MM.1S (cell line): ENCODE measurements at regions not wholly inside any gene's neighbourhood (a gene's known extent, or its start where the extent isn't known, plus 50 kb on each side); places are given as distances from the start of the nearest gene placed in this dataset.

Source experiments
- DNase-seq: peaks from one replicate; pipeline ENCODE4 v3.0.0-alpha.2; 2015
- H2AFZ ChIP-seq: fragments of 300-600 bp; sonication (generic); 2 replicates; pipeline ENCODE4 v1.6.0; 2016; ENCODE audit warnings: antibody characterized with exemption, low read length
- H3F3A ChIP-seq: fragments of 300-600 bp; sonication (generic); 2 replicates; pipeline ENCODE4 v1.6.1; 2016; ENCODE audit warnings: mild to moderate bottlenecking, antibody characterized with exemption, low read length, moderate library complexity, mixed read lengths; ENCODE audit not compliant: insufficient read depth
- H3K27ac ChIP-seq: fragments of 300-600 bp; sonication (generic); 2 replicates; pipeline ENCODE4 v1.5.1; 2016; ENCODE audit warnings: mild to moderate bottlenecking, low read length
- H3K27me3 ChIP-seq: fragments of 300-600 bp; sonication (generic); replicated peaks from 2 replicates; pipeline ENCODE4 v1.6.0; 2016; ENCODE audit warnings: low read length; ENCODE audit not compliant: insufficient read depth
- H3K36me3 ChIP-seq: fragments of 300-600 bp; sonication (generic); replicated peaks from 2 replicates; pipeline ENCODE4 v1.6.1; 2016; ENCODE audit warnings: mild to moderate bottlenecking, low read length, mixed read lengths; ENCODE audit not compliant: insufficient read depth
- H3K4me1 ChIP-seq: fragments of 300-600 bp; sonication (generic); 2 replicates; pipeline ENCODE4 v1.6.1; 2016; ENCODE audit warnings: low read length, mixed read lengths
- H3K4me2 ChIP-seq: fragments of 300-600 bp; sonication (generic); 2 replicates; pipeline ENCODE4 v1.6.0; 2016; ENCODE audit warnings: low read depth, low read length
- H3K4me3 ChIP-seq: fragments of 300-600 bp; sonication (generic); 2 replicates; pipeline ENCODE4 v1.5.1; 2016; ENCODE audit warnings: low read length, mixed read lengths
- H3K79me2 ChIP-seq: fragments of 300-600 bp; sonication (generic); 2 replicates; pipeline ENCODE4 v1.6.1; 2016; ENCODE audit warnings: mixed run types, low read length, mixed read lengths
- H3K9ac ChIP-seq: fragments of 300-600 bp; sonication (generic); 2 replicates; pipeline ENCODE4 v1.6.1; 2016; ENCODE audit warnings: low read length, mixed read lengths
- H3K9me2 ChIP-seq: fragments of 300-600 bp; sonication (generic); replicated peaks from 2 replicates; pipeline ENCODE4 v1.6.1; 2016; ENCODE audit warnings: mild to moderate bottlenecking, low read length, mixed read lengths; ENCODE audit not compliant: insufficient read depth
- H3K9me3 ChIP-seq: fragments of 300-600 bp; sonication (generic); replicated peaks from 2 replicates; pipeline ENCODE4 v1.6.1; 2016; ENCODE audit warnings: mild to moderate bottlenecking, low read length, mixed read lengths; ENCODE audit not compliant: insufficient read depth
- H4K20me1 ChIP-seq: fragments of 300-600 bp; sonication (generic); 2 replicates; pipeline ENCODE4 v1.6.1; 2016; ENCODE audit warnings: mild to moderate bottlenecking, low read length, moderate library complexity, mixed read lengths; ENCODE audit not compliant: insufficient read depth
- EZH2 ChIP-seq: fragments of 300-600 bp; sonication (generic); optimal IDR thresholded peaks from 2 replicates; pipeline ENCODE3; 2017; ENCODE audit warnings: low read depth, mild to moderate bottlenecking, antibody characterized with exemption, low read length, mixed read lengths
- EZH2phosphoT487 ChIP-seq: fragments of 300-600 bp; sonication (generic); IDR thresholded peaks from 2 replicates; pipeline ENCODE4 v1.6.1; 2018; ENCODE audit warnings: antibody characterized with exemption, low read length
- TF ChIP-seq, protein P1 (sequence below): fragments of 300-600 bp; sonication (generic); IDR thresholded peaks from 2 replicates; pipeline ENCODE4 v1.5.1; 2016; ENCODE audit warnings: antibody characterized with exemption, low read length, mixed read lengths

DNA sequence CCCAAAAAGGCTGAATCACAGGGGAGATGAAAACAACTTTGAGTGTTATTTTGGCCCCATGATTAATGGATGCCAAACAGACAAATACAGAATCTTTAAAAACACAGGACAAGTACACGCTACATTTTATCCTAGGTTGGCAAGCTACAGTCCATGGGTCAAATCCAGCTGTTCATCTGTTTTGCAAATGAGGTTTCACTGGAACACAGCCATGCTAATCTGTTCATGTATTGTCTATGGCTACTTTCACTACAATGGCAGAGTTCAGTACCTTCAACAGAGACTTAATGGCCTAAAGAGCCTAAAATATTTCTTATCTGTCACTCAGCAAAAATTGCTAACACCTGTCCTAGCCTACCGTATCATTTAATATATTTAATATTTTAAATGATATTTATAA is 1548.5 kb upstream of the IGFBP7 start:
- H3K4me1 ChIP-seq = no peaks in the 10 kb centered on the region

DNA sequence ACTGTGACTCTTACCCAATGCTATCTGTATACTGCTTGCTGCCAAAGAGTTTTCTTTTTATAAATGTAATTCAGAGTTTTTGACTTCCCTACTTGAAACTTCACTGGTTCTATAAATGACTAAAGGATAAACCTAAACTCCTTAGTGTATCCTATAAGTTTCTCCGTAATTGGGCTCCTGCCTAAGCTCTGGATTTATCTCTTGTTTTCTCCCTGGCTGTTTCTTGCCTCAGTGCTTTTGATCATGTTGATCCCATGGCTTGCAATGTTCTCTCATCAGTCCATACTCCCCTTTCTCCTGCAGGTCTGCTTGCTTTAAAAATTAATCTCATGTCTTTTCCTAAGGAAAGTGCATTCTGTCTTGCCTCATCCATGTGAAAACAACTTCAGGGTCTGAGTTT is 1543.1 kb upstream of the IGFBP7 start:
- Histone ChIP-seq H3K79me2 (no peaks in the 10 kb centered on the region), H2AFZ (no peak overlapping the region), H3K27ac (no peak overlapping the region), H3K4me3 (no peak overlapping the region), H3K9ac (no peak overlapping the region), H3K27me3 (no peaks in the 10 kb centered on the region), H3K9me2 (no peaks in the 10 kb centered on the region), H3K9me3 (no peaks in the 10 kb centered on the region), H3K36me3 (no peaks in the 10 kb centered on the region), H3K4me1 (no peaks in the 10 kb centered on the region), H3F3A (no peaks in the 10 kb centered on the region), H3K4me2 (no peak overlapping the region), H4K20me1 (no peaks in the 10 kb centered on the region)
- no peak for DNase-seq
- TF ChIP-seq EZH2 (no peak), EZH2phosphoT487 (no peak)
- TF ChIP-seq, protein P1, sequence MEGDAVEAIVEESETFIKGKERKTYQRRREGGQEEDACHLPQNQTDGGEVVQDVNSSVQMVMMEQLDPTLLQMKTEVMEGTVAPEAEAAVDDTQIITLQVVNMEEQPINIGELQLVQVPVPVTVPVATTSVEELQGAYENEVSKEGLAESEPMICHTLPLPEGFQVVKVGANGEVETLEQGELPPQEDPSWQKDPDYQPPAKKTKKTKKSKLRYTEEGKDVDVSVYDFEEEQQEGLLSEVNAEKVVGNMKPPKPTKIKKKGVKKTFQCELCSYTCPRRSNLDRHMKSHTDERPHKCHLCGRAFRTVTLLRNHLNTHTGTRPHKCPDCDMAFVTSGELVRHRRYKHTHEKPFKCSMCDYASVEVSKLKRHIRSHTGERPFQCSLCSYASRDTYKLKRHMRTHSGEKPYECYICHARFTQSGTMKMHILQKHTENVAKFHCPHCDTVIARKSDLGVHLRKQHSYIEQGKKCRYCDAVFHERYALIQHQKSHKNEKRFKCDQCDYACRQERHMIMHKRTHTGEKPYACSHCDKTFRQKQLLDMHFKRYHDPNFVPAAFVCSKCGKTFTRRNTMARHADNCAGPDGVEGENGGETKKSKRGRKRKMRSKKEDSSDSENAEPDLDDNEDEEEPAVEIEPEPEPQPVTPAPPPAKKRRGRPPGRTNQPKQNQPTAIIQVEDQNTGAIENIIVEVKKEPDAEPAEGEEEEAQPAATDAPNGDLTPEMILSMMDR = no peak

More for the DNA sequence above, 1548.5 kb upstream of the IGFBP7 start:
- H3K9me2 ChIP-seq = no peaks in the 10 kb centered on the region
- TF ChIP-seq EZH2 (no peak), EZH2phosphoT487 (no peak)
- TF ChIP-seq, protein P1 = no peak
- no peak overlapping the region for H3K9ac ChIP-seq
- no peak overlapping the region for H3K27ac ChIP-seq
- no peaks in the 10 kb centered on the region for H3K9me3 ChIP-seq
- H4K20me1 ChIP-seq = no peaks in the 10 kb centered on the region
- no peaks in the 10 kb centered on the region for H3K27me3 ChIP-seq
- H2AFZ ChIP-seq = no peak overlapping the region
- H3F3A ChIP-seq = no peaks in the 10 kb centered on the region
- no peaks in the 10 kb centered on the region for H3K36me3 ChIP-seq
- no peak for DNase-seq
- H3K4me3 ChIP-seq = no peak overlapping the region
- H3K4me2 ChIP-seq = no peak overlapping the region
- no peaks in the 10 kb centered on the region for H3K79me2 ChIP-seq

DNA sequence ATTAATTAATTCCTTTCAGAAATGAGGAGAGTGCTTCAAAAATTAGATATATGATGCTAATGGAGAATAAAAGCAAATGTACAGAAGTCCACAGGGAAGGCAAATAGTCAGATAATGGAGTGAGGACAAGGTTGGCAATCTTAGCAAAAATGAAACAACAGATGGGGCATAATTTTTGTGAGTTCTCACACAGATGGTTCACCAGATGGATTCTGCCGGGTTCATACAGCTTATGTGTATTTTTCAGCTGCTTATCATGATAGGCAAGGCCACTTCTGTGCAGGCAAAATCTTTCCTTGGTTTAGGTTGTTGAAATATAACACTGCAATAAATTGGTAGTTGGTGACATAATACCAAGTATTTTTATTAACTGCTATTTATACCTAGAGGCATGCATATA is 1539.0 kb upstream of the IGFBP7 start:
- no peak overlapping the region for H3K27ac ChIP-seq
- no peak for TF ChIP-seq EZH2
- TF ChIP-seq, protein P1 = no peak
- TF ChIP-seq EZH2phosphoT487 = no peak
- H3K9ac ChIP-seq = no peak overlapping the region
- no peak overlapping the region for H3K4me3 ChIP-seq
- no peak overlapping the region for H3K4me2 ChIP-seq
- DNase-seq = no peak
- no peak overlapping the region for H2AFZ ChIP-seq
- H3K9me3 ChIP-seq = no peaks in the 10 kb centered on the region
- no peaks in the 10 kb centered on the region for H3F3A ChIP-seq
- H4K20me1 ChIP-seq = no peaks in the 10 kb centered on the region
- H3K79me2 ChIP-seq = no peaks in the 10 kb centered on the region
- no peaks in the 10 kb centered on the region for H3K27me3 ChIP-seq
- H3K36me3 ChIP-seq = no peaks in the 10 kb centered on the region
- H3K9me2 ChIP-seq = no peaks in the 10 kb centered on the region
- no peaks in the 10 kb centered on the region for H3K4me1 ChIP-seq
